ENCODE measurements at regions not wholly inside any gene's neighbourhood (a gene's known extent, or its start where the extent isn't known, plus 50 kb on each side); places are given as distances from the start of the nearest gene placed in this dataset.

- DNase-seq (ENCODE audit: low read depth), result peak; percentile 71
These were observed 135.2 kb upstream of the HS3ST3A1 start for GRCh38 chr17:13736916-13737315.

DNA sequence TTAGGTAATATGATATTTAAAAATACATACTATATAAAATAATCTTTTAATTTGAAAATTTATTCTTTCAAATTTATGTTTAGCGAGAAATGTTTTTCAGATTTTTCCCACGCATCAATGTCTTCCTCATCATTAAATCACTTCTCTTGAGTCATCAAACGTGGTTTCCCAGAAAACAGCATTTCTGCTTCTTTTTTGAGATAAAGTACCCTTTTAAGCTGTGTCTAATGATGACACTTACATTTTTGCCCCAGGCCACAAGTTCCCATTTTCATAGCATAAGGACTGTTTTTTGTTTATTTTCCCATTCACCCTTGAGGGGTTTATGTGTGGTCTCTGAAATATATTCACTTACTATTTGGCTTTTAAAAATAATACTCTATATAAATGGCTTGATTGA, 139.0 kb upstream of the HS3ST3A1 start:
- no peak for DNase-seq (ENCODE audit: low read depth)

DNA sequence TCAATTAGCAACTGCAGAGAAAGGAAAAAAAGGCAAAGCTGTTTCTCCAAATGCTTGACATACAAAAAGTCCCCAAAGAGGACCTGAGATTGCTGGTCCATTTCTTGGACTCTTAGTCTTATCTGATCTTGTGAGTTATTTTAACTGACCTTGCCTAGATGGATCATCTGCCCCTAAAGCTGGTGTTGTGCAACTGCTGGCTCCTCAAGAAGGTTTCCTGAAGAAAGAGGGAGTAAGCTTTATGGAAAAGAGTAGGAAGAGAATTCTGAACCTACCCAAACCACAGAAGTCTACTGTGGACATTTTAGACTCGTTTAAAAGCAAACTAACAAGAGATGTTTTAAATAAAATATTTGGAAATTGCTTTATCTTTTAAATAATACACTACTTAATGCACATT, 140.0 kb upstream of the HS3ST3A1 start:
- DNase-seq (ENCODE audit: low read depth), result no peak

GRCh38 chr17:13743906-13744305, 142.2 kb upstream of the HS3ST3A1 start:
- no peak for DNase-seq (ENCODE audit: low read depth)

DNA sequence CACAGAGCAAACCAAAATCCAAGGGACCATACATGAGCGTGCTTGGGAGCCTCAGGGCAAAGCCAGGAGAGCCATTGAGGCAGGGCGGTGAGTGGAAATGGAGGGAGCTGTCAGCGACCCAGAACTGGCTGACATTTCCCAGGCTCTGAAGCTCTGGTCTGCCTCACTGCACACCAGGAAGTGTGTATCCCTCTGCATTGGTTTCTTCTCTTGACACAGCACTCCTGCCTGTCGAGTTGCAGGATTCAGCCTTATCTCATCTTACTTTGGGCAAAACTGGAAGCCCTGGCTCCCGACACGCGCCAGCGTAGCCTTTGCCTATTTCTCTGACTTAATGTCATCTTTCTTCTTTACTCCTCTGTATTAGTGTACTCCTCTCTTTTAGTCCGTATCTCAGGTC, 144.7 kb upstream of the HS3ST3A1 start:
- no peak for DNase-seq (ENCODE audit: low read depth)

- DNase-seq (ENCODE audit: low read depth), result no peak
These were observed 147.6 kb upstream of the HS3ST3A1 start for GRCh38 chr17:13749166-13749890.

GRCh38 chr17:13749891-13750235, 148.1 kb upstream of the HS3ST3A1 start:
- no peak for DNase-seq (ENCODE audit: low read depth)

DNA sequence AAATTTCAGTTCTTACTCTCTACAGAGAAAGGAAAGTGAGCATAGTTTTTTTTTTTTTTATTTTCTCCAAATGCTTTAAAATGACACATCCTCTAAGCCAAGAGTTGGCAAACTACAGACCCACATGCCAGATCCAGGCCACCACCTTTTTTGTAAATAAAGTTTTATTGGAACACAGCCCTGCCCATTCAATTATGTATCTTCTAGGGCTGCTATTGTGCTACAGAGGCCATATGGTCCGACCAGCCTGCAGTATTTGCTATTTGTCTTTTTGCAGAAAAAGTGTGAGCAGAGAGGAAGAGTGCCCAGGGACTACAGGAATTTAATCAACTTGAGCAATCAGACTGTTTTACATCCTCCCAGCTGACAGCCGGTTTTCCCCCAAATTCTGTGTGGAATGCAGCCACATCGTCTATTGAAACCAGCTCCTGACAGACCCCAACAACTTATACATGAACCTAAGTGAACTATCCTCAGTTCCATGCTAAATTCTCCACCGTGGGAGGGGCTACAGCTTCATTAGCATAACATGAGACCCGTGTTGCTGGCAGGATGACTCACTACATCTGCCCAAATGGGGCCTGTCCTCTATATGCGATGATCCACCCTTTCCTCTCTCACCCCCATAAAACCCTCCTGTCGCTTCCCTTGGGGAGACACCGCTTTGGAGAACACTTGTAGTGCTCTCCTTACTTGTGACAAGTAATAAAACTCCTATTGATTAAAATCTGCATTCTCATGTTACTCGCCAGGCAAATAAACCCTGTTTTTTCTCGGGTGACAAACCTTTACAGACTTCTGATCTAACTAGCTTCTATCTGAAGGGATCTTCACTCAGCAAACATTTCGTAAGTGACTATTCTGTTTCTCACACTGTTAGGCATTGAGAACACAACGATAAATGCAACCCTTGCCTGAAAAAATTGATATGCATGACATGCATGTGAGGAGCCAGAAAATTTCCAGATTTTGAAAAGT, 149.4 kb upstream of the HS3ST3A1 start:
- DNase-seq (ENCODE audit: low read depth), result no peak

DNA sequence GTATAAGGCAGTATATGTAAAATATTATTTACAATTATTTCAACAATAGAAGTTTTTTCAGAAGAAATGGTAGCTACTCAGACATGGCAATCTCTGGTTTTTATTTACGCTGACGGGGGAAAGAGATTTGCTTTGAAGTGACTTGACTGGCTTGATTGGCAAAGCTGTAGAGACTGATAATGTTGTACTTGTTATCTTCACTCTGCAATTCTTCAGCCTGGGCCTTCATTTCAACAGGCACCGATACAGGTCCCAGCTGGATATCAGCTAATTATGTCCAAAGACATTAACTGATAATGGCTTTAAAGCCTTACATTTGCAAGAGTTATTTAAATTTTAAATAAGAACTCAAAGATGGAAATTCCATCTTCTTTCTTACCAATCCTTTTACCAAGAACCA, 151.4 kb upstream of the HS3ST3A1 start:
- DNase-seq (ENCODE audit: low read depth), result no peak

DNA sequence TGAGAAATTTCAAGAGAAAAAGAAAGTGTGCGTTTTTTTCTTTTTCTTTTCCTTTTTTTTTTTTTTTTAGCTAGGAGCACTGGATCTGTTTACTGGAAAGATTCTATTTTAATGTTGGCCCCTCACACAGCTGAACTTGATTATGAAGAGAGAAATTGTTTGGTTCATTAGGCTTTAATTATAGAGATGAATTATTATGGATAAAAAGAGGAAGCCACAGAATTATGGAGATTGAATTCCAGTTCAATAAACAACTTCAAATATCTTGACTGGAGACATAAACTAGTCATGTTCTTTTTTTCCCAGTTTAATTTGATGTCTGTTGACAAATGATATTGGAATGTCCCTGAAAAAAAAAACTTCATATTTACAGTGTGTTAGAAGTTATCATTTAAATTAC, 152.0 kb upstream of the HS3ST3A1 start:
- no peak for DNase-seq (ENCODE audit: low read depth)

DNA sequence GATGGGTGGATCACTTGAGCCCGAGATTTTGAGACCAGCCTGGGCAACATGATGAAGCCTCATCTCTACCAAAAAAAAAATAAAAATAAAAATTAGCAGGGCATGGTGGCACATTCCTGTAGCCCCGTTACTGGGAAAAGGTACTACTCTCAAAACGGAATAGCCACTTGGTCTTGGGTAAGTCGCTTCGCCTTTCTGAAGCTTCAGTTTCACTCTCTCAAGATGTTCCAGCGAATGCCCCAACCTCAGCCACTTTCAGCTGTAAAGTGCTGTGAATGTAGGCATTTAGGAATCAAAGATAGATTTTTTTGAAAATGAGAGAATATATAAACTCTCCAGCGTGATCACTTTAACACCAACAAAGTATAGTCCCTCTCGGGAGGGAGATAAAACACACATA, 154.1 kb upstream of the HS3ST3A1 start:
- DNase-seq (ENCODE audit: low read depth), result no peak

- no peak for DNase-seq (ENCODE audit: low read depth)
These were observed 155.0 kb upstream of the HS3ST3A1 start for GRCh38 chr17:13756763-13757162.

DNA sequence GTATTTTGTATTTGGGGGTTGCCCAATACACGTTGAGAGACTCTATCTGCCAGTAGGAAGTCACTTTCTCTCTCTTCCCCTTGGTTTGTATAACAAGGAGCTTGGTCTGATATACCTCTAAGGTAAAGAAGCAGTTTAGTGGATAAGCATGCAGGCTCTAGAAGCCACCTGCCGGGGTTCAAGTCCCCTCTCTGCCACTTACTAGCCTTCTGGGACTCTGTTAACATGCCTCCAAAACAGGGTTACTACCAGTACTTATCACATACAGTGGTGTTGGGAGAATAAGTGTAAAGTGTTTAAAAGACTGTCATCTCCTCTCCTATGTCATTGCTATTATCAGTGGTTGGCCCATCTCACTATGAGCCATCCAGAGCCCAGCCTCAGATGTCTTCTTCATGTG, 156.1 kb upstream of the HS3ST3A1 start:
- DNase-seq (ENCODE audit: low read depth), result no peak

DNA sequence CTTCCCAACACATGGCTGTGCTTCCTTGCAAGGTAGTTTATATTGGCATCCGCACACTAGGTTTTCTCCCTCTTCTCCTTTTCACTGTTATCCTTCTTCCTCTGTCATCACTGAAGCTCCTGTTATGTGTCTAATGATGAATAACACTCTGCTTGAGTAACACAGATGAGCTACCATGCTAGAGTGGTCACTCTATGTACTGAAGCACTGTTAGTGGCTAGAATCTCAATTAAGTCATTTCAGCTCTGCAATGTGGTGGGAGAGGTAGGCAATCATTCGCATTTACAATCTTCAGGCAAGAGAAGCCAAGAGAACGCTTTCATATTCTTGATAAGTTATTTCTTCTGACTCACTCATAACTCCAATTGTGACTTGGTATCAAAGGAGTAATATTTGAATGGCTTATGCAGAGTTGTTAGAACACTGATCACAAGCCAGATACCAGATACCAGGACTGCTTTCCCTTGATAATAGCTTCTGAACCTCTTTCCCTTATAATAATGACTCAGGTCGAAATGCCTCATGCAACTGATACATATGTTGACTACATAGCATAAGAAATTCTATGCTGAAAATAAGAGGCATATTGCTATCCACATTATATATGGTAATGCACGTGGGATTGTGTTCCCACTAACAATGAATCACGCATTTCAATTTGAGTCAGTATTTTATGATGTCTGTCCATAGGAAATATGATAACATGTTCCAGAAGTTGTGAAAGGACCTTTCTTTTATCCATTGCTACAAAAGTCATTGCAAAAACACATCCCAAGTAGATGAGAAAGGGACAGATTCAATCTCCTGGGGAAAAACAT, 158.0 kb upstream of the HS3ST3A1 start:
- no peak for DNase-seq (ENCODE audit: low read depth)

- DNase-seq (ENCODE audit: low read depth), result no peak
These were observed 159.4 kb upstream of the HS3ST3A1 start for GRCh38 chr17:13761038-13761603.

GRCh38 chr17:13765701-13766100, 164.0 kb upstream of the HS3ST3A1 start:
- DNase-seq (ENCODE audit: low read depth), result peak; percentile 23

GRCh38 chr17:13770702-13771101, 169.0 kb upstream of the HS3ST3A1 start:
- DNase-seq (ENCODE audit: low read depth), result no peak

- DNase-seq (ENCODE audit: low read depth), result no peak
These were observed 173.7 kb upstream of the HS3ST3A1 start for GRCh38 chr17:13775450-13775849.

GRCh38 chr17:13776027-13776551, 174.4 kb upstream of the HS3ST3A1 start:
- no peak for DNase-seq (ENCODE audit: low read depth)

- no peak for DNase-seq (ENCODE audit: low read depth)
These were observed 175.3 kb upstream of the HS3ST3A1 start for GRCh38 chr17:13777003-13777402.

- DNase-seq (ENCODE audit: low read depth), result no peak
These were observed 182.8 kb upstream of the HS3ST3A1 start for GRCh38 chr17:13784434-13785095.
